Activated T-helper 1 cell treated with anti-CD3 and anti-CD28 coated beads, Interleukin-12 subunit alpha, Interleukin-12 subunit beta, Interleukin-2, Interleukin-4 antibody, amounts not matched to agents 30 ng/mL and 10 ng/mL and 1 ng/mL, durations not matched to agents 14 hours and 24 hours and 36 hours (primary cell): ENCODE measurements at regions not wholly inside any gene's neighbourhood (a gene's known extent, or its start where the extent isn't known, plus 50 kb on each side); places are given as distances from the start of the nearest gene placed in this dataset.

Experiments used
- DNase-seq: peaks from one replicate; pipeline ENCODE4 v3.0.0; 2021; ENCODE audit warnings: low spot score
- H3K27ac Mint-ChIP-seq: one replicate; pipeline ENCODE4 v1.8.0; 2021; ENCODE audit warnings: mild to moderate bottlenecking, mixed read lengths
- H3K27me3 Mint-ChIP-seq: one replicate; pipeline ENCODE4 v1.8.0; 2022; ENCODE audit warnings: mild to moderate bottlenecking, moderate library complexity, mixed read lengths; ENCODE audit not compliant: insufficient read depth
- H3K36me3 Mint-ChIP-seq: one replicate; pipeline ENCODE4 v1.8.0; 2021; ENCODE audit warnings: low read depth, mixed read lengths
- H3K4me1 Mint-ChIP-seq: one replicate; pipeline ENCODE4 v1.8.0; 2021; ENCODE audit warnings: low read depth, mixed read lengths
- H3K4me3 Mint-ChIP-seq: one replicate; pipeline ENCODE4 v1.8.0; 2021; ENCODE audit warnings: mild to moderate bottlenecking, moderate library complexity, mixed read lengths
- H3K9me3 Mint-ChIP-seq: one replicate; pipeline ENCODE4 v1.8.0; 2021; ENCODE audit warnings: mixed read lengths
- intact Hi-C: fragments of 100-400 bp; cut with micrococcal nuclease; formaldehyde crosslinking; loops from one replicate; pipeline ENCODE4 v1.15.1; 2024

DNA sequence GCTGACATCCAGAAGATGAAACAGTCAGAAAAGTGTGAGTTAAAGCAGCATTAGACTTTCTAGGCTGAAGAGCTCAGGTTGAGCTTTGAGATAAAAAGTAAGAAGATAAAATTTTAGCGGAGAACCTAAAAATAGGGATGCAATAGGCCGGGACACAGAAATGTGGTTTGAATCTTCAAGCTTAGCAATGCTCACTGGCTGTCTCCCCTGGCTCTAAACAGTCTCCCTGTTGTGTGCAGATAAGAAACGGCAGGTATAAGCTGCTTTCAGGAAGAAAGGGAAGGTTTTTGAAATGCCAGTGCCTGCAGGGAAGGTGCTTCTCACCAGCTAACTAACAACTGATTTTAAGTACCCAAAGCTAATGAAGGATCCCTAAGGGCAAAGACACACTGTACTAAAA is 718.7 kb upstream of the SGO1 start:
- Mint-ChIP-seq H3K27ac (no peak overlapping the region), H3K4me3 (no peak overlapping the region), H3K27me3 (no peaks in the 10 kb centered on the region)

DNA sequence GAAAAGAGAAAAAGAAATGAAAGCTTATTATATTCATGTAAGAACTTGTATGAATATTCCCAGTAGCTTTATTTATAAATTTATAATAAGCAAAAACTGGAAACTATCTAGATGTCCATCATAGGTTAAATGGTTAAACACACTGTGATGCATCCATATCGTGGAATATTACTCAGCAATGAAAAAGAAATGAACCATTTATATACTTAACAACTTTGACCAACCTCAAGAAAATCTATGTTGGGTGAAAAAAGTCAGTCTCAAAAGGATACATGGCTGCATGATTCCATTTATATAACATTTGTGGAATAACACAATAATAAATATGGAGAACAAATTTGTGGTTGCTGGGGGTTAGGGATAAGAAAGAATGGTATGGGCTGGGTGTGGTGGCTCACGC is 713.0 kb upstream of the SGO1 start:
- H3K36me3 Mint-ChIP-seq: no peaks in the 10 kb centered on the region
- H3K4me3 Mint-ChIP-seq: no peak overlapping the region
- DNase-seq: no peak
- H3K9me3 Mint-ChIP-seq: peaks cover 21% of the 10 kb centered on the region
- no peaks in the 10 kb centered on the region for H3K4me1 Mint-ChIP-seq
- no peak overlapping the region for H3K27ac Mint-ChIP-seq
- H3K27me3 Mint-ChIP-seq: no peaks in the 10 kb centered on the region
- intact Hi-C loops: no loop called here

More for the DNA sequence above, 718.7 kb upstream of the SGO1 start:
- intact Hi-C loops: no loop called here
- Mint-ChIP-seq H3K4me1 (no peaks in the 10 kb centered on the region), H3K36me3 (no peaks in the 10 kb centered on the region), H3K9me3 (no peaks in the 10 kb centered on the region)
- DNase-seq: no peak

DNA sequence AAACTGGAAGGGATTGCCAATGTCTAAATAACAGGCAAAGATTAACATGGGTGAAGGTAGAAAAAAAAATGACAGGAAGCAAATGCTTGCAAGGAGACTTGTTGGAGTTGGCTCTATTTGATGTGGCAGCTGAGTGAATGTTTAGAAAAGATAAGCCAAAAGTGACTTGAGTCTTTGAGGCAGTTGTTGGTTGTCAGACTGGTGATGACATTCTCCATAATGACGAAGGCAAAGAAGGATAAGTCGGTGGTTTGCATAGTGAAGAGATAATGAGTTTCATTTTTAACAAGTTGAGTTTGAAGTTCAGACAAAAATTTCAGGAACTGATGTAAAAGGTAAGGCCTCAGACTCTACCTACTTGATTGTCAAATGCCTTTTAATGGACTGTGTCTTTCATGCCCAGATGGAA is 704.1 kb upstream of the SGO1 start:
- Mint-ChIP-seq H3K4me3 (no peak overlapping the region), H3K4me1 (no peaks in the 10 kb centered on the region), H3K9me3 (peaks cover 8% of the 10 kb centered on the region), H3K36me3 (no peaks in the 10 kb centered on the region), H3K27me3 (no peaks in the 10 kb centered on the region), H3K27ac (no peak overlapping the region)
- DNase-seq: no peak
- intact Hi-C loops: no loop called here

DNA sequence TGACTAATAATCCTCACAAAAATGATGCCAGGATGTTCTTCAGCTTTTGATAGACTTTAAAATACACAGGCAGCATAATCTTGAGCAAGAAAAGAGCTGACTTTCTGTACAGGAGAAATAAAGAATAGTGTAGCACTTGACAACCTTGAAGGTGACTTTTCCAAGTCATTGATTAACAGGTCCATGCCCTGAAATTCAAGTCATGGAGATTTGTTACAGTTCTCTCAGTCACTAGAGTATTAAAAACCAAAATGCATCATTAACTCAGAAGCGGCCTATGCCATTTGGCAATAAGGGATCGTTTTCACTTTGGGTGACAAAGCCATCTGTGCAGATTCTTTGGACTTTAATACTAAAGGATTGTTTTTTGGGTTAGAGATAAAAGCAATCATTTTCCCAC is 692.7 kb upstream of the SGO1 start:
- Mint-ChIP-seq H3K9me3 (peaks cover 25% of the 10 kb centered on the region), H3K27me3 (no peaks in the 10 kb centered on the region), H3K4me1 (no peaks in the 10 kb centered on the region), H3K27ac (no peak overlapping the region), H3K4me3 (no peak overlapping the region), H3K36me3 (no peaks in the 10 kb centered on the region)
- no peak for DNase-seq
- intact Hi-C loops: no loop called here

DNA sequence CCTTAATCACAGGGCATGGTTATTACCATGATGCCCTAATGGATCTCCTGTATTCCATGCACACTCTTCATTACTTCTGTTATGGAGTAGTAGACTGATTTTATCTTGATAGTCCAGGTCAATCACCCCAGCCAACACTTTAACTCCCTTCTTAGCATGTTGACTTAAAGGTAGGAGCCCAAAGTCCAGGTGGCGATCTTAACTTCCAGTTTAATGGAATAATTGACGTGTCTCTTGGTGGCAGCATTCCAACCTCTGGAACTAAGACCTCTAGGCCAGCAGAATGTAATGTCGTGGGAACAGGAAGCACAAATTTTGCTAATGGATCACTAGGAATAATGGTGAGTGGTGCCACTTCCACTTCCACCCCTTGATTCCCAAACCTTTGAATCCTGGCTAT is 687.2 kb upstream of the SGO1 start:
- peaks cover 22% of the 10 kb centered on the region for H3K9me3 Mint-ChIP-seq
- intact Hi-C loops: no loop called here
- no peaks in the 10 kb centered on the region for H3K4me1 Mint-ChIP-seq
- no peaks in the 10 kb centered on the region for H3K36me3 Mint-ChIP-seq
- no peak for DNase-seq
- no peak overlapping the region for H3K4me3 Mint-ChIP-seq
- no peaks in the 10 kb centered on the region for H3K27me3 Mint-ChIP-seq
- no peak overlapping the region for H3K27ac Mint-ChIP-seq

DNA sequence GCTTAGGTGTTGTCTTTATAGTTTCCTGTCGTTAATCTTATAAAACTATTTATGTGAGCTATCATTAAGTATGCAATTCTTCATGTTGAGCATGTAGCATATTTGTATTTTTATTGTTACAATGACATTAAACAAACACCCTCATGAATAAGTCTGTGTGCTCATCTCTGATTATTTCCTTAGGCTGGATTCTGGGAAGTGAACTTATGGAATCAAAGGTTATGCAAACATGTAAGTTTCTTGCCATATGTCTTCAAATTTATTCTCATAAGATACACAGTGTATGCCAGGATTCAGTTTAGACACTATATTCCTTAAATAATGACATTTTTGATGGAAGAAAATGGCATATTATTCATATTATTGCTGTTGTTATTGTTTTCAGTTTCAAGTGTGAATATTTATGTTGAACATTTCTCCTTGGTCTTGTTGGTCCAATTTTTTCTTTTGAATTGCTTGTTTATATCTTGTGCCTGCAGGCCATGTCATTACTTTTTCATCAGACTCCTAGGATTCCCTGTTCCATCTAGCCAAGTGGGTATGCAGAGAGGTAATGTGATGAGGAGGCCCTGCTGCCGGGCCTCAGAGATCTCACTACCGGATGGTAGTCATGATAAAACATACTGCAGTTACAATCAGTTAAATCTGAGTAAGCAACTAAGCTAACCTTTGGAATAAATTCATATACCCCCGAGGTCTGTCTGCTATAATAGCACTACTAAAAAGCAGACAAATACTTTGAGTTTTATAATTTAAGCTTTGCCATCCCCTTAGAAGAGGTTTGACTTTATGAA is 684.3 kb upstream of the SGO1 start:
- Mint-ChIP-seq H3K4me1 (no peaks in the 10 kb centered on the region), H3K27me3 (no peaks in the 10 kb centered on the region), H3K36me3 (no peaks in the 10 kb centered on the region), H3K4me3 (no peak overlapping the region), H3K9me3 (peaks cover 9% of the 10 kb centered on the region), H3K27ac (no peak overlapping the region)
- no peak for DNase-seq
- intact Hi-C loops: no loop called here

DNA sequence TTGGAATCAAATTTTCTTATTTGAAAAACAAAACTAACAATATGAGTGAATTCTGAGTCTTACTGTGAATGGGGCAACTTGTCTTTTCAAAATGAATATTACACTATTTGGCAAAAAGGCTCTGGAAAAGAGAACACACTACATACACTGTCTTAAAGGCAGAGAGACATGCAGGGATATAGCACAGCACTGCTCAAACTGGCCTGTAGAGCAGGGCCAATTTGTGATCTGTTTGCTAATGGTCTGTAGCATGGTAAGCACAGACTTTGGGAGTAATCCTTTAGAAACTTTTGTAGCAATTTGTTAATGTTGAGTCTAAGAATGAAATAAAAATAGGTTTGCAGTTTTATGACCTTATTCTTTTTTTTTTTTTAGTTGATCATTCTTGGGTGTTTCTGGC is 679.8 kb upstream of the SGO1 start:
- Mint-ChIP-seq H3K4me1 (no peaks in the 10 kb centered on the region), H3K27me3 (no peaks in the 10 kb centered on the region)
- intact Hi-C loops: no loop called here

DNA sequence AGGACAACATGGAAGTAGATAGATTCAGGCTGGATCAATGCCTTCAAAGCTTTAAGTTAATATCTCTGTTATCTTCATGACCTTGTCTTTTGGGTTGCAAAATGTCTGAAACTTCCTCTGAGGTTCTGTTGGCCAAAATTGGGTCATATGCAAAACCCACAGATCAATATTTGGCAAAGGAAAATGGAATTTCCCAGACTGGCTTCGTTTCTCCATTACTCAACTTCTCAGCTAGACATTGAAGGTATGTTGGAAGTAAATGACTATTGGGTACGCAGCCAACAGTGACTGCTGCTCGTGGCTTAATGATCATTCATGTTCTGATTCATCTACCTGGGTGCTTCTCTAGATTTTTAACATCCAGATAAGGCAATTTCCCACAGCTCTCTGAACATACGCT is 675.4 kb upstream of the SGO1 start:
- peaks cover 23% of the 10 kb centered on the region for H3K9me3 Mint-ChIP-seq
- DNase-seq: no peak
- H3K4me1 Mint-ChIP-seq: no peaks in the 10 kb centered on the region
- H3K4me3 Mint-ChIP-seq: no peak overlapping the region
- intact Hi-C loops: no loop called here
- H3K27me3 Mint-ChIP-seq: no peaks in the 10 kb centered on the region
- no peak overlapping the region for H3K27ac Mint-ChIP-seq
- H3K36me3 Mint-ChIP-seq: no peaks in the 10 kb centered on the region

More for the DNA sequence above, 679.8 kb upstream of the SGO1 start:
- Mint-ChIP-seq H3K9me3 (peaks cover 21% of the 10 kb centered on the region), H3K4me3 (no peak overlapping the region), H3K27ac (no peak overlapping the region), H3K36me3 (no peaks in the 10 kb centered on the region)
- no peak for DNase-seq

DNA sequence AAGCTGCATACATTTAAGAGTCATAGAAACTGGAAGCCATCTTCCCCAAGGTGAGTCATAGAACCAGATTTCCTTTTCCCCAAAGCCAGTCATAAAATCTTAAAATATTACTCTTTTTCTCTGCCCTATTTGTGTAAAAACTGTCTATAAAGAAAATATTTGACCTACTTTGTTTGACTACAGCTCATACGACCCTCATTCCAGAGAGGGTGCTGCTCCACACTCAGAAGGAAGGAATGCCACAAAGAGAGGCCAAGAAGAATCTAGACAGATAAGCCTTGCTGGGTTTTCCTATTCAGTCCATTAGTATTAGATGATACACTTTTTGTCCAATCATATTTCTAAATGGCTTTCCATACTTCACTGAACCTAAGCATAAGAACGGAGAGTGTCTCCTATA is 671.6 kb upstream of the SGO1 start:
- intact Hi-C loops: no loop called here
- Mint-ChIP-seq H3K36me3 (no peaks in the 10 kb centered on the region), H3K9me3 (peaks cover 6% of the 10 kb centered on the region), H3K4me3 (no peak overlapping the region), H3K27ac (no peak overlapping the region), H3K27me3 (no peaks in the 10 kb centered on the region), H3K4me1 (no peaks in the 10 kb centered on the region)
- no peak for DNase-seq

DNA sequence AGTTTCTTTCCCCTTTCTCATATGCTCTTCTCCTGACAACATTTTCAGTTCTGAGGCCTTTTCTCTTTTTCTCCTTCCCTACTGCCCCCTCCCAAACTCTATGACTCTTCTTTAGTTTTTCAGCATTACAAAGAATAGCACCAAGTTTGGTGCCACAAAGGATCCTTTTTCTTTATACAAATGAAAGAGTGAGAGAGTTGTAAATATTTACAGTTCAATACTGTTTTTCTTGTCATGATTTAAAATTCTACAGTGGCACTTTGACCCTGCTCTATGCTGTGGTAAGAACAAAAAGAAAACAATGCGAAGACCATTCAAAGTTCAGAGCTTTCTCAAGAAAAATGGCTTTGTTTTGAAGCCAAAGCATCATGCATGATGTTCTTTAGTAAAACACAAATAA is 667.9 kb upstream of the SGO1 start:
- no peak overlapping the region for H3K27ac Mint-ChIP-seq
- H3K4me1 Mint-ChIP-seq: no peaks in the 10 kb centered on the region
- intact Hi-C loops: no loop called here

DNA sequence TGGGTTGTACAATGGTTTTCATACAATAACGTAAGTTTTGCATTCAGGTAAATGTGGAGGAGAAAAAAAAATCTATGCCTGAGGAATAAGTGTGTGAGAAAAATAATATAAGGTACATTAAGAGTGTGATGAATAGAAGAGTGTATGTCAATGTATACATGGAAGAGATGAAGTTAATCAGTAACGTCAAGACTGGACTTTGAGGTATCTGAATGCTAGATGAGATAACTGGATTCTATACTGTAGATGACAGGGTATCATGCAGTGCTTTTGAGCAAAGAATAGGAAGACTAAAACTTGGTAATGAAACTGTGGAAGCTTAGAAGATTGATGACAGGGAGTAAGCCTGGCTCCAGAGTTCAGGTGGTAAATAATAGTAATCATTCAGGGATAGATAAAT is 666.7 kb upstream of the SGO1 start:
- no peaks in the 10 kb centered on the region for H3K36me3 Mint-ChIP-seq
- H3K9me3 Mint-ChIP-seq: peaks cover 10% of the 10 kb centered on the region
- H3K27ac Mint-ChIP-seq: no peak overlapping the region
- no peak overlapping the region for H3K4me3 Mint-ChIP-seq
- intact Hi-C loops: no loop called here
- no peaks in the 10 kb centered on the region for H3K4me1 Mint-ChIP-seq
- no peak for DNase-seq
- no peaks in the 10 kb centered on the region for H3K27me3 Mint-ChIP-seq

More for the DNA sequence above, 667.9 kb upstream of the SGO1 start:
- no peak for DNase-seq
- Mint-ChIP-seq H3K4me3 (no peak overlapping the region), H3K27me3 (no peaks in the 10 kb centered on the region), H3K36me3 (no peaks in the 10 kb centered on the region), H3K9me3 (peaks cover 10% of the 10 kb centered on the region)

DNA sequence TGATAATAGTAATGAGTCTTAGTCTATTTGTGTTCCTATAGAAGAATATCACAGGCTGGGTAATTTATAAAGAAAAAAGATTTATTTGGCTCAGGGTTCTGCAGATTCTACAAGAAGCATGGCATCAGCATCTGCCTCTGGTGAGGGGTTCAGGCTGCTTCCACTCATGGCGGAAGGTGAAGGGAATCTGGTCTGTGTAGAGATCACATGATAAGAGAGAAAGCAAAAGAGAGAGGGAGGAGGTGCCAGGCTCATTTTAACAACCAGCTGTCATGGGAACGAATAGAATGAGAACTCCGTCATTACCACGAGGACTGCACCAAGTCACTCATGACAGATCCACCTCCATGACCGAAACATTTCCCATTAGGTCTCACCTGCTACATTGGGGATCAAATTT is 664.0 kb upstream of the SGO1 start:
- Mint-ChIP-seq H3K27me3 (no peaks in the 10 kb centered on the region), H3K9me3 (peaks cover 8% of the 10 kb centered on the region), H3K36me3 (no peaks in the 10 kb centered on the region), H3K4me1 (no peaks in the 10 kb centered on the region), H3K4me3 (no peak overlapping the region), H3K27ac (no peak overlapping the region)
- DNase-seq: no peak
- intact Hi-C loops: no loop called here

DNA sequence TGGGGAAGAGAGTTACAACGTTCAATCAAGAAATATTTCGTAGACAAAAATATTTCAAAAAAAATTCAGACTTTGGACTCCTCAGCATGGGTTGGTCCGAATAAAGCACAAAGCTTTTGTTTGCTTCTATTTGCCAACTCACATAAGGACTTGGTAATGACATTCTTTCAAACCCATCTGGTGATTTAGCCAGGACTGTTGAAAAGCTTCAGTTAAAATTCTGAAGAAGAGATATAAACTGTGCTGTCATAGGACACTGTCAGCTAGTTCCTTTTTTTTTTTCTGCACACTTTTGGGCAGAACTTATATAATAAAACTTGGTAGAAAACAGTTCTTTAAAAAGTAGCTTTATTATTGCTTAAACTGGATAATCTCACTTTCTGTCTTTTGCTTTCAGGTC is 660.8 kb upstream of the SGO1 start:
- DNase-seq: no peak
- intact Hi-C loops: no loop called here
- H3K9me3 Mint-ChIP-seq: peaks cover 18% of the 10 kb centered on the region
- H3K4me3 Mint-ChIP-seq: no peak overlapping the region
- no peaks in the 10 kb centered on the region for H3K27me3 Mint-ChIP-seq
- H3K27ac Mint-ChIP-seq: no peak overlapping the region
- H3K36me3 Mint-ChIP-seq: no peaks in the 10 kb centered on the region
- H3K4me1 Mint-ChIP-seq: no peaks in the 10 kb centered on the region

DNA sequence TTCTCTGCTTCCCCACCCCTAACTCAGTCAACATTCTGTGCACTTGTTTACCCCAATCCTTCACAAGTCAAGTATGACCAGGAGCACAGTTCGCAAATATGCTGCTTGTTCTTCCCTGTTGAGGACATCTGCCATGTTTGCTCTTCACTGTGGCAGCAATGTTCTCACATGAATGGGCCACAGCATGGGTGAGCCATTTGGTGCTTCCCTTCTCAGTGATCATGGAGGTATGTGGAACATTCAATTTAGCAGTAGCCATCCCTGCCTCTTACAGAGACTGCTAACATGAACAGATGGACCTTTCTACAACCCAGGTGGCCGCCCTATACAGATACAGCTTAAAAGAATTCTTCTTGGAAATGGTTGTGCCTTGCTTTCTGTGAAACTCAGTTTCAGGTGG is 660.1 kb upstream of the SGO1 start:
- no peaks in the 10 kb centered on the region for H3K36me3 Mint-ChIP-seq
- peaks cover 19% of the 10 kb centered on the region for H3K9me3 Mint-ChIP-seq
- no peak for DNase-seq
- no peaks in the 10 kb centered on the region for H3K27me3 Mint-ChIP-seq
- intact Hi-C loops: no loop called here
- H3K4me1 Mint-ChIP-seq: no peaks in the 10 kb centered on the region
- no peak overlapping the region for H3K27ac Mint-ChIP-seq
- H3K4me3 Mint-ChIP-seq: no peak overlapping the region
